GM18498 (cell line): ENCODE measurements at regions not wholly inside any gene's neighbourhood (a gene's known extent, or its start where the extent isn't known, plus 50 kb on each side); places are given as distances from the start of the nearest gene placed in this dataset.

Source experiments
- ATAC-seq: cut with Tn5 transposase; IDR thresholded peaks from one replicate; pipeline ENCODE4 v1.9.1; 2021; ENCODE audit warnings: mild to moderate bottlenecking, moderate library complexity; ENCODE audit not compliant: unreplicated experiment

DNA sequence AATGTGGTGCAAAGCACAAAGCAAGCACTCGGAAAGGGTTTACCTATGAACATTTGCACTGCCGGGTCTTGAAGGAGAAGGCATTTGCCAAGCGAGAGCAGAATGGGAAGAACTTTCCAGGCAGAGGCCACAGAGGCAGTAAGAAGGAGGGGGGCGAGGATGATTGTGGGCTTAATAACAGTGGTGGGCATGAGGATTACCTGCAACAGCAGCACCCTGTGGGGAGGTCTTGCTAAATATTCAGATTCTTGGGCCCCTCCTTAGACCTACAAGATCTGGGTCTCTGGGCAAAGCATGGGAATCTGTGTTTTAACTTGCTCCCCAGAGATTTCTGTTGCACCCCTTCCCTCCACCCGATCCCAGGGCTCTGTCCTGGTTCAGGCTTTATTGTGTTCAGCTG lies 75.1 kb upstream of the ZBED5 start:
- ATAC-seq: no peak

DNA sequence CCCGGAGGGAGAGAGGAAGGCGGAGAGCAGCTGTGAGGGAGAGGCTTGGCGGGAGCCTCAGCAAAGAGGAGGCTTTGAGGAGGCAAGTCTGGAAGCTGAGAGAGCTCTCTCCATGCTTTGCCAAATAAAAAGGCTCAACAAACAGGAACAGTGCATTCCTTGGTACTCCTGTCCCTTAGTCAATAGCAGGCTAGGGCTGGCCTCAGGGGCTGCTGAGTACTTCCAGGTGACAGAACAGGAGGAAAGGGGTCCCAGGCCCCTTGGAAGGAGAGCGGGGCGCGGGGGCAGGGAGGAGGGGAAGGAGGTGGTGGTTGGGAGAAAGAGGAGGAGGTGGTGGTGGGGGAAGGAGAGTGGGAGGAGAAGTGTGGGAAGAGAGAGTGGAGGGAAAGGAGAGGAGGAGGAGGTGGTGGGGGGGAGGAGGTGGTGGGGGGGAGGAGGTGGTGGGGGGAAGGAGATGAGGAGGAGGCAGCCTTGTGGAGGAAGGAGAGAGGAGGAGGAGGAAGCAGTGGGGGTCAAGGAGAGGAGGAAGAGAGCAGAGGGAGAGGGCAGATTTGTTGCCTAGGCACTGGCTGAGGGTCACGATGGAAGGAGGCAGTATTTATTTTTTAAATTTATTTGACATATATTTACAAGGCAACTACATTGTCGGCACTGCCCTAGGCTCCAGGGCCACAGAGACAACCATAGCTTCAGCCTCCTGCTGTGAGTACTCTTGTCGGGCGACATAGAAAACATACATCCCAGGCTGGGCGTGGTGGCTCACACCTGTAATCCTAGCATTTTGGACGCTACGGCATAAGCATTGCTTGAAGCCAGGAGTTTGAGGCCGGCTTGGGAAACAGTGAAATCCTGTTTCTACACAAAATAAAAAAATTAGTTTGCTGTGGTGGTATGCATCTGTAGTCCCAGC lies 74.2 kb upstream of the ZBED5 start:
- no peak for ATAC-seq

- no peak for ATAC-seq
Measured at GRCh38 chr11:10930972-10931760, 73.3 kb upstream of the ZBED5 start.

DNA sequence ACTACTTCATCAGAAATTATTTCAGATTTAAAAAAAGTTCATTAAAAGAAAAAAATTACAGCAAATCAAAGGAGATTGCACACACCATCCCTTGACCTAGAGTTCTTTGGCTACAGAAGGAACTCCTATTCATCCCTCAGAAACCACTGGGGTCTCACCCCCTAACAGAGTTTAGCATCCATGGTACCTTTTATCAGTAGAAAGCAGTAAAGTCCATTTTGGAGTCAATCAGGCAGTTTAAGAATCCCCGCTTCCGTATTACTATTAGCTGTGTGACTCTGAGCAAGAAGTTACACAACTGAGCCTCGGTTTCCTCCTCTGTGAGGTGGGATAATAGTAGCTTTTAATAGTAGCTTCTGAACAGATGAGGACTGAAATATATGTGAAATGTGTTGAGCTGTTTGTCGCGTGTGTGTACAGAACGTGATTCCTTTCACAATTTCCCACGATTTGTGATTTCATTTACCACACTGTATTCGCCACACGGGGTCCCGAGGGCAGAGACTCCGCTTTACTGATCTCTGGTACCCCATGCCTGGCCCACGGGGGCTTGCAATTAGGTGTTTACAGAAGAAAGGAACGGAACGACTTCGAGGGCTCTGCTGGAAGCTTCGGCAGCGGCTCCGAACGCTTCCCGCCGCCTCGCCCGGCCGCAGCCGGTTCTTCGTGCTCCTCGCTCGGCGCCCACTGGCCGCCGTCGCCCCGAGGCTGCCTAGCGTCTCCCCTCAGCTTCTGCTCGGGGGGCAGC lies 72.5 kb upstream of the ZBED5 start:
- no peak for ATAC-seq

DNA sequence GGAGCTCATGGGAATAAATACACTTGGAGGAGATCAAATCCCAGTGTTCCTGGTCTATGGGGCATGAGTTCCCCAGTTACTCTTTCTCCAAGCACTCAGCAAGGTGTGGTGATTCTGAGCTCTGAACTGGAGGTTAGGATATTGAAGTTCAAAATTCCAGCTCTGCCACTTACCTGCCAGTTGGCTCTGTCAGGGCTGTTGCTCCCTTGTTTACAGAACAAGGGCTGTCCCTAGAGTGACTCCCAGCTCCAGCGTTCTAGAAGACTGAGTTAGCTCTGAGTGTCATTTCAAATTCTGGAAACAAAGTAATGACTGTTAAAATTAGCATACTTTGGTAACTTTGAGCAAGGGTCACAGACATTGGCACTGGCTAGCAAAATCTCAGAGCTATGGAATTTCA lies 69.7 kb upstream of the ZBED5 start:
- ATAC-seq: no peak

DNA sequence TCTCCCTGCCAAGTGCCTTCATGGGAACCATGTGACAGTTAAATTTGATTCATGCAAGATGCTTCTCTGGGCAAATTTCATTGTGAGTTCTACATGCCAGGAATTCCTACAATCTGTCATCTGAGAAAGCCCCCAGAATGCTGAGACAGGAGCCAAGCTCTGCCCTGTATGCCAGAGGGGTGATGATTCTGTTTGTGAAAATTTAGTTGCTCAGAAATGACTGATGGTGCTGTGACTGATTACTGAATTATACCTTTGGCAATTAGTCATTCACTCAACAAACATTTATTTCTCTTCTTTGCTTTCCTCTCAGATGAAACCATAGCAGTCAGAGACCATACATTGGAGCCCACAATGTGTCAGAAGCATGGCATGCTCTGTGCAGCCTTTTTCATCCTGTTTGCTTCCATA lies 69.0 kb upstream of the ZBED5 start:
- ATAC-seq: no peak

- no peak for ATAC-seq
Measured at GRCh38 chr11:10925149-10925926, 67.5 kb upstream of the ZBED5 start.

DNA sequence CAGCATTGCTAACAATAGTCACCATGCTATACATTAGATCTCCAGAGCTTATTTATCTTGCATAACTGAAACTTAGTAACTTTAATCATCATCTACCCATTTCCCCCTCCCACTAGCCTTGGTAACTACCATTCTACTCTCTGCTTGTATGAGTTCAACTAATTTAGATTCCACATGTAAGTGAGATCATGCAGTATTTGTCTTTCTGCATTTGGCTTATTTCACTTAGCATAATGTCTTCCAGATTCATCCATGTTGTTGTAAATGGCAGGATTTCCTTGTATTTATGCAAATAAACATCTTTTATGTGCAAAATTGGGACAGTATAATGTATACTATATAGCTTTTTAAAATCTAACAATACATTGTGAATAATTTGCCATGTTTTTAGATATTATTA lies 66.0 kb upstream of the ZBED5 start:
- no peak for ATAC-seq

DNA sequence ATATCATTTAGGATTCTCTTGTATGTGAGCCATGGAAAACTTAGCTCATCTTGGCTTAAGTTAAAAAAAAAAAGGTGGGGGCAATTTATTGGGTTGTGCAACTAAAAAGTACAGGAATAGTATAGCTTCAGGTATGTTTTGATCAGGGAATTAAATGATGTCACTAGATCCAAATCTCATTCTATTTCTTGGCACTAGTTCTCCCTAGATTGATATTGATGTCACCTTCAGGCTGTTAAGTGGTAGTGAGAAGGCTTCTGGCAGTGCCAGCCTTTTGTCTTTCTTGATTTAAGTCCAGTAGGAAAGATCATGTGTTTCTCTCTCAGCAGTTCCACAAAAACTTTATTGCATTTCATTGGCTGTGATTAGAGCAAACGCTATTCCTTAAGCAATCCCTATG lies 65.0 kb upstream of the ZBED5 start:
- no peak for ATAC-seq

- ATAC-seq: no peak
Measured at GRCh38 chr11:10920875-10921274, 63.0 kb upstream of the ZBED5 start.

- ATAC-seq: no peak
Measured at GRCh38 chr11:10920205-10920604, 62.4 kb upstream of the ZBED5 start.

- no peak for ATAC-seq
Measured at GRCh38 chr11:10918698-10919097, 60.8 kb upstream of the ZBED5 start.

DNA sequence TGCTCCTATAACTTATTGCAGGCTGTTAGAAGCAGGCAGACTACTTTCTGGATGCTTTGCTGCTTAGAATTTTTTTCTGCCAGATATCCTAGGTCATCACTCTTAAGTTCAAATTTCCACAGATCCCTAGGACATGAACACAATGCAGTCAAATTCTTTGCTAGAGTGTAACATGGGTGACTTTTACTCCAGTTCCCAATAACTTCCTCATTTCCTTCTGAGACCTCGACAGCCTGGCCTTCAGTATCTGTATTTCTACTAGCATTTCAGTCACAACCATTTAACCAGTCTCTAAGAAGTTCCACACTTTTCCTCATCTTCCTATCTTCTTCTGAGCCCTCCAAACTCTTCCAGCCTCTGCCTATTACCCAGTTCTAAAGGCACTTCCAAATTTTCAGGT lies 60.4 kb upstream of the ZBED5 start:
- ATAC-seq: no peak

DNA sequence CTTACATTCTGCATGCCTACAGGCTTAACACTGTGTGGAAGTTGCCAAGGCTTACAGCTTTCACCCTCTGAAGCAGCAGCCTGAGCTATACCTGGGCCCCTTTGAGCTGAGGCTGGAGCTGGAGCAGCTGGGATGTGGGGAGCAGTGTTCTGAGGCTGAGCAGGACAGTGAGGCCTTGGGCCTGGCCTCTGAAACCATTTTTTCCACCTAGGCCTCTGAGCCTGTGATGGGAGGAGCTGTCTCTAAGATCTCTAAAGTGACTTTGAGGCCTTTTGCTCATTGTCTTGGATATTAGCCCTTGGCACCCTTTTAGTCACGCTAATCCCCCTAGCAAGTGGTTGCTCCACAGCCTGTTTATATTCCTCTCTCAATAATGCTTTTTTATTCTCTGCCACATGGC lies 59.9 kb upstream of the ZBED5 start:
- ATAC-seq: no peak

DNA sequence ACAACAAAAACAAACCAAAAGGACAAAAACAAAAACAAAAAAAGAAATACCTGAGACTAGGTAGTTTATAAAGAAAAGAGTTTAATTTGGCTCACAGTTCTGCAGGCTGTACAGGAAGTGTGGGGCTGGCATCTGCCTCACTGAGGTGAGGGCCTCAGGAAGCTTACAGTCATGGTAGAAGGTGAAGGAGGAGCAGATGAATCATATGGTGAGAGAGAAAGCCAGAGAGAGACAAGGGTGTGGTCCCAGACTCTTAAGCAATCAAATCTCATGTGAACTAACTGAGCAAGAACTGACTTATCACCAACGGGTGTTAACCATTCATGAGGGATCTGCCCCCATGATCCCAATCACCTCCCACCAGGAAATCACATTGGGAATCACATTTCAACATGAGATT lies 58.8 kb upstream of the ZBED5 start:
- ATAC-seq: no peak

GRCh38 chr11:10914050-10914449 lies 56.2 kb upstream of the ZBED5 start:
- no peak for ATAC-seq

GRCh38 chr11:10913075-10913474 lies 55.2 kb upstream of the ZBED5 start:
- ATAC-seq: no peak

GRCh38 chr11:10911907-10912306 lies 54.1 kb upstream of the ZBED5 start:
- ATAC-seq: no peak

- ATAC-seq: no peak
Measured at GRCh38 chr11:10909141-10909883, 51.5 kb upstream of the ZBED5 start.
